Panc1 (cell line): ENCODE measurements at regions not wholly inside any gene's neighbourhood (a gene's known extent, or its start where the extent isn't known, plus 50 kb on each side); places are given as distances from the start of the nearest gene placed in this dataset.

Experiments used
- POLR2AphosphoS5 ChIP-seq: IDR thresholded peaks from 2 replicates; pipeline ENCODE4 v1.6.1; 2012; ENCODE audit warnings: mild to moderate bottlenecking, low read depth, low read length, moderate library complexity
- SIN3A ChIP-seq: IDR thresholded peaks from 2 replicates; pipeline ENCODE4 v1.6.1; 2012; ENCODE audit warnings: low read depth, mild to moderate bottlenecking, low read length, moderate library complexity, borderline replicate concordance; ENCODE audit not compliant: insufficient read depth
- TCF7L2 ChIP-seq: IDR thresholded peaks from 2 replicates; pipeline ENCODE4 v1.6.1; 2011; ENCODE audit warnings: mild to moderate bottlenecking, low read depth, low read length, inconsistent platforms
- TF ChIP-seq, protein P1 (sequence below): fragments of 450-650 bp; IDR thresholded peaks from 2 replicates; pipeline ENCODE4 v1.5.1; 2017; ENCODE audit warnings: mild to moderate bottlenecking
- TF ChIP-seq, protein P2 (sequence below), 2 experiments: IDR thresholded peaks; 2 replicates each; pipeline ENCODE4 v1.6.1; 2011 to 2012; ENCODE audit warnings: low read depth in 2 of 2, control low read depth in 1 of 2, low read length in 1 of 2, mild to moderate bottlenecking in 1 of 2, moderate library complexity in 1 of 2; ENCODE audit not compliant: insufficient read depth in 1 of 2

DNA sequence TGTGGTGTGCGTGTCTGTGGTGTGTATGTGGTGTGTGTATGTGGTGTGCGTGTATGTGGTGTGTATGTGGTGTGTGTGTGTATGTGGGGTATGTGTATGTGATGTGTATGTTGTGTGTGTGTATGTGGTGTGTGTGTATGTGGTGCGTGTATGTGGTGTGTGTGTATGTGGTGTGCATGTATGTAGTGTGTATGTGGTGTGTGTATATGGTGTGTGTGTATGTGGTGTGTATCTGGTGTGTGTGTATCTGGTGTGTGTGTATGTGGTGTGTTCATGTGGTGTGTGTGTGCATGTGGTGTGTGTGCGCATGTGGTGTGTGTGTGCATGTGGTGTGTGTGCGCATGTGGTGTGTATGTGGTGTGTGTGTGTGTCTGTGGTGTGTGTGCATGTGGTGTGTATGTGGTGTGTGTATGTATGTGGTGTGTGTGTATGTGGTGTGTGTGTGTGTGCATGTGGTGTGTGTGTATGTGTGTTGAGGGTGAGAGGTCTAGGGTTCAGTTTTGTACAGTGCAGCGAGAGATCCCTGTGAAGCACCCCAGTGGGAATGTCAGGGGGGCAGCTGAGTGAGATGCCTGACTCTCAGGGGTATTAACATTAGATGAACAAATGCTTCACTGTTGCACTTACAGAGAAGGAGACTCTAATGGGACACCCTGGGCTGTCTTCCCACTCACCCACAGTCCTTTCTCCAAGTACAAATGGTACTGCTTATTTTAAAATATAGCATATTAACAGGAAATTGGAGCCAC, 61.3 kb upstream of the MEDAG start:
- TF ChIP-seq, protein P1, sequence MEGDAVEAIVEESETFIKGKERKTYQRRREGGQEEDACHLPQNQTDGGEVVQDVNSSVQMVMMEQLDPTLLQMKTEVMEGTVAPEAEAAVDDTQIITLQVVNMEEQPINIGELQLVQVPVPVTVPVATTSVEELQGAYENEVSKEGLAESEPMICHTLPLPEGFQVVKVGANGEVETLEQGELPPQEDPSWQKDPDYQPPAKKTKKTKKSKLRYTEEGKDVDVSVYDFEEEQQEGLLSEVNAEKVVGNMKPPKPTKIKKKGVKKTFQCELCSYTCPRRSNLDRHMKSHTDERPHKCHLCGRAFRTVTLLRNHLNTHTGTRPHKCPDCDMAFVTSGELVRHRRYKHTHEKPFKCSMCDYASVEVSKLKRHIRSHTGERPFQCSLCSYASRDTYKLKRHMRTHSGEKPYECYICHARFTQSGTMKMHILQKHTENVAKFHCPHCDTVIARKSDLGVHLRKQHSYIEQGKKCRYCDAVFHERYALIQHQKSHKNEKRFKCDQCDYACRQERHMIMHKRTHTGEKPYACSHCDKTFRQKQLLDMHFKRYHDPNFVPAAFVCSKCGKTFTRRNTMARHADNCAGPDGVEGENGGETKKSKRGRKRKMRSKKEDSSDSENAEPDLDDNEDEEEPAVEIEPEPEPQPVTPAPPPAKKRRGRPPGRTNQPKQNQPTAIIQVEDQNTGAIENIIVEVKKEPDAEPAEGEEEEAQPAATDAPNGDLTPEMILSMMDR = no peak
- TF ChIP-seq SIN3A = no peak
- TF ChIP-seq POLR2AphosphoS5 = no peak
- no peak for TF ChIP-seq TCF7L2
- TF ChIP-seq, protein P2, sequence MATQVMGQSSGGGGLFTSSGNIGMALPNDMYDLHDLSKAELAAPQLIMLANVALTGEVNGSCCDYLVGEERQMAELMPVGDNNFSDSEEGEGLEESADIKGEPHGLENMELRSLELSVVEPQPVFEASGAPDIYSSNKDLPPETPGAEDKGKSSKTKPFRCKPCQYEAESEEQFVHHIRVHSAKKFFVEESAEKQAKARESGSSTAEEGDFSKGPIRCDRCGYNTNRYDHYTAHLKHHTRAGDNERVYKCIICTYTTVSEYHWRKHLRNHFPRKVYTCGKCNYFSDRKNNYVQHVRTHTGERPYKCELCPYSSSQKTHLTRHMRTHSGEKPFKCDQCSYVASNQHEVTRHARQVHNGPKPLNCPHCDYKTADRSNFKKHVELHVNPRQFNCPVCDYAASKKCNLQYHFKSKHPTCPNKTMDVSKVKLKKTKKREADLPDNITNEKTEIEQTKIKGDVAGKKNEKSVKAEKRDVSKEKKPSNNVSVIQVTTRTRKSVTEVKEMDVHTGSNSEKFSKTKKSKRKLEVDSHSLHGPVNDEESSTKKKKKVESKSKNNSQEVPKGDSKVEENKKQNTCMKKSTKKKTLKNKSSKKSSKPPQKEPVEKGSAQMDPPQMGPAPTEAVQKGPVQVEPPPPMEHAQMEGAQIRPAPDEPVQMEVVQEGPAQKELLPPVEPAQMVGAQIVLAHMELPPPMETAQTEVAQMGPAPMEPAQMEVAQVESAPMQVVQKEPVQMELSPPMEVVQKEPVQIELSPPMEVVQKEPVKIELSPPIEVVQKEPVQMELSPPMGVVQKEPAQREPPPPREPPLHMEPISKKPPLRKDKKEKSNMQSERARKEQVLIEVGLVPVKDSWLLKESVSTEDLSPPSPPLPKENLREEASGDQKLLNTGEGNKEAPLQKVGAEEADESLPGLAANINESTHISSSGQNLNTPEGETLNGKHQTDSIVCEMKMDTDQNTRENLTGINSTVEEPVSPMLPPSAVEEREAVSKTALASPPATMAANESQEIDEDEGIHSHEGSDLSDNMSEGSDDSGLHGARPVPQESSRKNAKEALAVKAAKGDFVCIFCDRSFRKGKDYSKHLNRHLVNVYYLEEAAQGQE (IDR thresholded peaks at IDR 0.05; ENCODE audit: insufficient read depth in 1 of 2, low read depth in 2 of 2, low read length in 1 of 2) = no peak
